Stomach (tissue), 8 donors: ENCODE measurements at regions not wholly inside any gene's neighbourhood (a gene's known extent, or its start where the extent isn't known, plus 50 kb on each side); places are given as distances from the start of the nearest gene placed in this dataset.

Source experiments
- DNase-seq, 2 donors: peaks; one replicate each; pipeline versions ENCODE4 v3.0.0 to v3.0.0-alpha.2; 2013 to 2019
- H3K27ac ChIP-seq, 5 donors: fragments of 200-600 bp in 4 of 5; sonication (generic) in 4 of 5; one replicate each; pipeline ENCODE4 v1.5.1; 2013 to 2019; ENCODE audit warnings: mild to moderate bottlenecking in 1 of 5, moderate library complexity in 1 of 5
- H3K27me3 ChIP-seq, 3 donors: fragments of 200-600 bp; sonication (generic); one replicate each; pipeline ENCODE4 v1.5.1; 2017 to 2019; ENCODE audit warnings: mixed run types in 1 of 3
- H3K36me3 ChIP-seq, 4 donors: fragments of 200-600 bp; sonication (generic); 1 replicate in 3 of 4; 2 replicates in 1 of 4; pipeline ENCODE4 v1.5.1; 2016 to 2019
- H3K4me1 ChIP-seq, 4 donors: fragments of 200-600 bp; sonication (generic); one replicate each; pipeline ENCODE4 v1.5.1; 2016 to 2019
- H3K4me3 ChIP-seq, 4 donors: fragments of 200-600 bp; sonication (generic) in 3 of 4; one replicate each; pipeline ENCODE4 v1.5.1; 2016 to 2019; ENCODE audit warnings: mild to moderate bottlenecking in 1 of 4
- H3K9me3 ChIP-seq, 4 donors: fragments of 200-600 bp; sonication (generic); one replicate each; pipeline ENCODE4 v1.5.1; 2016 to 2019
- EP300 ChIP-seq: sonication (generic); formaldehyde crosslinking; IDR thresholded peaks from one replicate; pipeline ENCODE4 v1.6.1; 2017; ENCODE audit warnings: antibody characterized with exemption
- POLR2A ChIP-seq, 4 donors: fragments of 450-650 bp; IDR thresholded peaks; one replicate each; pipeline ENCODE4 v1.6.1; 2016; ENCODE audit warnings: antibody characterized with exemption in 4 of 4, control low read depth in 2 of 4, mild to moderate bottlenecking in 1 of 4, moderate library complexity in 1 of 4
- POLR2AphosphoS5 ChIP-seq, 3 donors: sonication (generic); formaldehyde crosslinking; IDR thresholded peaks; one replicate each; pipeline ENCODE4 v1.6.1; 2016; ENCODE audit warnings: antibody characterized with exemption in 3 of 3
- whole genome bisulfite sequencing, 5 donors: extraction: QIAGEN DNeasy Blood & Tissue Kit in 3 of 5; methylation state at CpG; one replicate each; pipeline versions ENCODE4 v1.1.5 to v1.1.7; 2013 to 2018; 5-methylcytosine and 5-hydroxymethylcytosine counted together
- intact Hi-C: fragments of 100-400 bp; cut with DNase I; formaldehyde crosslinking; loops from one replicate; pipeline ENCODE4 v1.15.1; 2023; ENCODE audit warnings: low total_unique reads
- TF ChIP-seq, protein P1 (sequence below), 7 experiments: fragments of 450-650 bp in 4 of 7; fragments of 200-600 bp in 3 of 7; sonication (generic) in 3 of 7; IDR thresholded peaks; one replicate each; pipeline ENCODE4 v1.5.1; 2016 to 2019; ENCODE audit warnings: antibody characterized with exemption in 7 of 7, control low read depth in 2 of 7, mild to moderate bottlenecking in 1 of 7
- donor health status: healthy with polysubstance abuse.
- donor health status: Bipolar disorder and iron deficiency.
- donor health status: healthy.

- Histone ChIP-seq H3K27ac (no peak overlapping the region), H3K4me1 (no peaks in the 10 kb centered on the region), H3K9me3 (no peaks in the 10 kb centered on the region), H3K4me3 (no peak overlapping the region), H3K36me3 (no peaks in the 10 kb centered on the region), H3K27me3 (peaks cover 0 to 7% (median 0%) of the 10 kb centered on the region in 3 donors)
- WGBS, 5 donors: 0 to 6% (median 6%) methylated on average over 4 of the region's 4 CpGs
- peak; percentile 77 to 83 for DNase-seq
- intact Hi-C loops: loop anchor here (5.0 to 10.0 kb wide), 2 partner anchors 277 to 560 kb away; partner anchors contain the start of gene CHRNA3
- no peak for TF ChIP-seq POLR2AphosphoS5 (IDR thresholded peaks at IDR 0.05)
- TF ChIP-seq, protein P1, sequence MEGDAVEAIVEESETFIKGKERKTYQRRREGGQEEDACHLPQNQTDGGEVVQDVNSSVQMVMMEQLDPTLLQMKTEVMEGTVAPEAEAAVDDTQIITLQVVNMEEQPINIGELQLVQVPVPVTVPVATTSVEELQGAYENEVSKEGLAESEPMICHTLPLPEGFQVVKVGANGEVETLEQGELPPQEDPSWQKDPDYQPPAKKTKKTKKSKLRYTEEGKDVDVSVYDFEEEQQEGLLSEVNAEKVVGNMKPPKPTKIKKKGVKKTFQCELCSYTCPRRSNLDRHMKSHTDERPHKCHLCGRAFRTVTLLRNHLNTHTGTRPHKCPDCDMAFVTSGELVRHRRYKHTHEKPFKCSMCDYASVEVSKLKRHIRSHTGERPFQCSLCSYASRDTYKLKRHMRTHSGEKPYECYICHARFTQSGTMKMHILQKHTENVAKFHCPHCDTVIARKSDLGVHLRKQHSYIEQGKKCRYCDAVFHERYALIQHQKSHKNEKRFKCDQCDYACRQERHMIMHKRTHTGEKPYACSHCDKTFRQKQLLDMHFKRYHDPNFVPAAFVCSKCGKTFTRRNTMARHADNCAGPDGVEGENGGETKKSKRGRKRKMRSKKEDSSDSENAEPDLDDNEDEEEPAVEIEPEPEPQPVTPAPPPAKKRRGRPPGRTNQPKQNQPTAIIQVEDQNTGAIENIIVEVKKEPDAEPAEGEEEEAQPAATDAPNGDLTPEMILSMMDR (IDR thresholded peaks at IDR 0.05): peak in 5 of 7 experiments; percentile 86 to 97 (median 93)
- no peak for TF ChIP-seq EP300
These were observed 93.9 kb upstream of the RASGRF1 start for GRCh38 chr15:79184465-79184892.

DNA sequence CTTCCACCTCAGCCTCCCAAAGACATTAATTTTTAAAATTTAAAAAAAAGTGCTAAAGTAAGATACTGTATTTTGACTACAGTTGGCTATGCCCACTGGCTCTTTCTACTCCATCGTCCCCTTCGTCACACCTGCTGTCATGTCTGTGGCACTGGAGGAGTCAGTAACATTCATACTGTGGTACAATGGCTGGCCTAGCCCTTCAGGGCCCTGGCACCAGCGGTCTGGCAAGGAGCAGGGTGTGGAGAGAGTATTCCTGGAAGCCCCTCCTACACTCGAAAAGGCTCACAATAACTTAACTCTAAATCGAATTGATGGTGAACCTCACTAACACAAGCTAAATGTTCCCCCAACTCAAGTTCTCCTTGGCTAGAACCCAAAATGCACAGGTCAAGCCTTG is 89.7 kb upstream of the RASGRF1 start:
- no peaks in the 10 kb centered on the region for H3K4me1 ChIP-seq
- intact Hi-C loops: loop anchor here (5.0 to 10.0 kb wide), 2 partner anchors 273 to 556 kb away; partner anchors contain the start of gene CHRNA3
- H3K27me3 ChIP-seq: peaks cover 0 to 16% (median 0%) of the 10 kb centered on the region in 3 donors
- H3K36me3 ChIP-seq: no peaks in the 10 kb centered on the region
- H3K27ac ChIP-seq: no peak overlapping the region
- H3K4me3 ChIP-seq: no peak overlapping the region
- no peaks in the 10 kb centered on the region for H3K9me3 ChIP-seq
- DNase-seq: no peak
- TF ChIP-seq EP300: no peak
- TF ChIP-seq POLR2A (IDR thresholded peaks at IDR 0.05): no peak
- no peak for TF ChIP-seq POLR2AphosphoS5 (IDR thresholded peaks at IDR 0.05)
- TF ChIP-seq, protein P1 (IDR thresholded peaks at IDR 0.05): no peak
- 81 to 87% (median 82%) methylated on average over 5 of the region's 5 CpGs for WGBS, 5 donors

GRCh38 chr15:79179597-79179996 is 89.0 kb upstream of the RASGRF1 start:
- DNase-seq: no peak
- Histone ChIP-seq H3K27ac (no peak overlapping the region), H3K27me3 (peaks cover 0 to 20% (median 0%) of the 10 kb centered on the region in 3 donors), H3K4me1 (no peaks in the 10 kb centered on the region), H3K9me3 (no peaks in the 10 kb centered on the region), H3K36me3 (no peaks in the 10 kb centered on the region), H3K4me3 (no peak overlapping the region)
- no peak for TF ChIP-seq POLR2A (IDR thresholded peaks at IDR 0.05)
- TF ChIP-seq, protein P1 (IDR thresholded peaks at IDR 0.05): no peak
- no peak for TF ChIP-seq EP300
- TF ChIP-seq POLR2AphosphoS5 (IDR thresholded peaks at IDR 0.05): no peak
- intact Hi-C loops: loop anchor here (10.0 kb wide), 1 partner anchor 165 kb away; no protein-coding TSS in a partner anchor
- 65 to 82% (median 81%) methylated on average over 5 of the region's 5 CpGs for WGBS, 5 donors

DNA sequence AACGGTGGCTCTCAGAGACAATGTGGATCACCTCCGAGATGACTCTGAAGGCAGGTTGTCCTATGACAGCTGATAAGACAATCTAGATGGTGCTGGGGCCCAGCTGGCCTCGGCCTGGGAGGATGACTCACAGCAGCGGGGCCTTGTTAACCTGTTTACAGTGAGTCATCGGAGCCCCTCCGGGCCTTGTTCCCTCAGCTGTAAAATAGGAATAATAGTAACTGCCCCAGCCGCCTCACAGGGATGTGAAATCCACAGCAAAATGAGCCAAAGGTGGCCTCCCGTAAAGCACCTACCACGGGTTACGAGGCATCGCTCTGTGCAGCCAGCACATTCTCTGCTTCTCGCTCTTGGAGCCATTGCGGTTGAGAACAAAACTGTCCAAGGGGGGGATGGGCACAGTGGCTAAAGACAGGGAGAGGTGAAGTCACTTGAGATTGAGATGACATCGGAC is 88.6 kb upstream of the RASGRF1 start:
- peaks cover 0 to 23% (median 0%) of the 10 kb centered on the region in 3 donors for H3K27me3 ChIP-seq
- 63 to 77% (median 67%) methylated on average over 12 to 14 of the region's 14 CpGs for WGBS, 5 donors
- TF ChIP-seq, protein P1 (IDR thresholded peaks at IDR 0.05): no peak
- TF ChIP-seq EP300 (no peak), POLR2AphosphoS5 (IDR thresholded peaks at IDR 0.05) (no peak), POLR2A (IDR thresholded peaks at IDR 0.05) (no peak)
- DNase-seq: no peak
- no peaks in the 10 kb centered on the region for H3K9me3 ChIP-seq
- H3K27ac ChIP-seq: no peak overlapping the region
- H3K4me3 ChIP-seq: no peak overlapping the region
- intact Hi-C loops: loop anchor here (10.0 kb wide), 1 partner anchor 164 kb away; no protein-coding TSS in a partner anchor
- no peaks in the 10 kb centered on the region for H3K36me3 ChIP-seq
- no peaks in the 10 kb centered on the region for H3K4me1 ChIP-seq
